ENCODE measurements at regions not wholly inside any gene's neighbourhood (a gene's known extent, or its start where the extent isn't known, plus 50 kb on each side); places are given as distances from the start of the nearest gene placed in this dataset.

DNA sequence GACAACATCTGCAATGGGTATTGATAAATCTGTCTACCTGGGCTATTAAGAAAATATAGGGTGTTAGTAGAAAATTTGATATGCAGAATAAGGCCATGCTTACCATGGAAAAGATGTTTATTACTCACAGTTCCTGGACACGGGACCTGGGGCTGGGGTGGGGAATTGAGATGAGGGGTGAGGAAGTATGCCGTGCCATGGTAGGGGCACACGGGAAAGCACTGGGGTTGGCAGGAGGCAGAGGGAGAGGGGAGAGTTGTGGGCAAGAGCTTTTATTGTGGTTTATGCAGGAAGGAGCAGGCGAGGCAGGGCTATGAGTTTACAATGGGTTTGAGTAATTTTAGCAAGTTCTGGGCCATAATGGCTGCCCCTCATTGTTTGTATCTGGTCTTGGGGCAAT, 493.8 kb downstream of the SIPA1L2 start:
- ChIA-PET CTCF (no interaction called here), POLR2A (no interaction called here)
- no peak for TF ChIP-seq CTCF (IDR thresholded peaks at IDR 0.05; ENCODE audit: control extremely low read depth, extremely low read depth, low read depth, missing control alignments)
- no peak for DNase-seq (ENCODE audit: extremely low spot score)

DNA sequence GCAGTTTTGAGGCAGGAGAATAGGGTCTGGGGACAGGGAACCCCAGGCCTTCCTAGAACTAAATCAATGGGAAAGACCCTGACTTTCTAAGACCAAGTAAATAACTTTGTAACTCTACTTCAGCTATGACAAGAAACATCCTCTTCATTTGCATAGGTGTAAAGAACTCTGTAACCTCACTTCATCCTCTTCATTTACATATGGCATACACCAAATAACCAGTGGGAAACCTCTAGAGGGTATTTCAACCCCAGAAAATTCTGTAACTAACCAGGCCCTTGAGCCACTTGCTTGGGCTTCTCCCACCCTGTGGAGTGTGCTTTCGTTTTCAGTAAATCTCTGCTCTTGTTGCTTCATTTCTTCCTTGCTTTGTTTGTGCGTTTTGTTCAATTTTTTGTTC, 495.6 kb downstream of the SIPA1L2 start:
- CTCF ChIA-PET: no interaction called here
- no peak for TF ChIP-seq CTCF (IDR thresholded peaks at IDR 0.05; ENCODE audit: control extremely low read depth, extremely low read depth, low read depth, missing control alignments)
- POLR2A ChIA-PET: no interaction called here
- DNase-seq (ENCODE audit: extremely low spot score): no peak

DNA sequence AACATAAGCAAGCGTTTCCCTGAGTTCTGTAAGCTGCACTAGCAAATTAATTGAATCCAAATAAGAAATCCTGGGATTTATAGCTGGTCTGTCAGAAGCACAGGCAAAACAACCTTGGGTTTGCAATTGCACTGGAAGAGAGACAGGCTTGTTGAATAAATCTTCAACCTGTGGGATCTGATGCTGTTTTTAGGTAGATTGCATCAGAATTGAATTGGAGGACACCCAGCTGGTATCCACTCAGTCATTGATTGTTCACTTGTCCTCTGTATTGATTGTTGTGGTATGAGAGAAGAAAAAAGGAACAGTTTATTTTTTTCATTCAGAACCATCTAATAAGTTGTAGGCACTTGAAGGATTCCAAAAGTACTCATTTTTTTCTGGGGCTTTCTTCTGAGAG, 497.4 kb downstream of the SIPA1L2 start:
- DNase-seq (ENCODE audit: extremely low spot score): no peak
- POLR2A ChIA-PET: no interaction called here
- TF ChIP-seq CTCF (IDR thresholded peaks at IDR 0.05; ENCODE audit: control extremely low read depth, extremely low read depth, low read depth, missing control alignments): no peak
- CTCF ChIA-PET: no interaction called here

- ChIA-PET CTCF (no interaction called here), POLR2A (no interaction called here)
- no peak for DNase-seq (ENCODE audit: extremely low spot score)
- TF ChIP-seq CTCF (IDR thresholded peaks at IDR 0.05; ENCODE audit: control extremely low read depth, extremely low read depth, low read depth, missing control alignments): no peak
Measured at GRCh38 chr1:232131715-232132391, 498.1 kb downstream of the SIPA1L2 start.

- TF ChIP-seq CTCF (IDR thresholded peaks at IDR 0.05; ENCODE audit: control extremely low read depth, extremely low read depth, low read depth, missing control alignments): no peak
- DNase-seq (ENCODE audit: extremely low spot score): no peak
- POLR2A ChIA-PET: no interaction called here
- CTCF ChIA-PET: no interaction called here
Measured at GRCh38 chr1:232130815-232131480, 499.0 kb downstream of the SIPA1L2 start.

- ChIA-PET POLR2A (no interaction called here), CTCF (no interaction called here)
- no peak for TF ChIP-seq CTCF (IDR thresholded peaks at IDR 0.05; ENCODE audit: control extremely low read depth, extremely low read depth, low read depth, missing control alignments)
- no peak for DNase-seq (ENCODE audit: extremely low spot score)
Measured at GRCh38 chr1:232127190-232127589, 500.6 kb downstream of the DISC1 start.

All from GM10248 (cell line).